Neural cell (in vitro differentiated cells): ENCODE measurements at regions not wholly inside any gene's neighbourhood (a gene's known extent, or its start where the extent isn't known, plus 50 kb on each side); places are given as distances from the start of the nearest gene placed in this dataset.

Source experiments
- CTCF ChIP-seq: fragments of 450-650 bp; IDR thresholded peaks from 2 replicates; pipeline ENCODE4 v1.5.1; 2014; ENCODE audit warnings: antibody characterized with exemption, mild to moderate bottlenecking, moderate library complexity; ENCODE audit not compliant: poor library complexity, severe bottlenecking
- EP300 ChIP-seq: fragments of 450-650 bp; conservative IDR thresholded peaks from 2 replicates; pipeline ENCODE4 v1.6.1; 2014; ENCODE audit warnings: antibody characterized with exemption, mild to moderate bottlenecking, moderate library complexity; ENCODE audit not compliant: poor library complexity, severe bottlenecking
- POLR2AphosphoS5 ChIP-seq: IDR thresholded peaks from 2 replicates; pipeline ENCODE4 v1.6.1; 2012
- TF ChIP-seq, protein P1 (sequence below): IDR thresholded peaks from 2 replicates; pipeline ENCODE4 v1.6.1; 2012; ENCODE audit warnings: borderline replicate concordance

DNA sequence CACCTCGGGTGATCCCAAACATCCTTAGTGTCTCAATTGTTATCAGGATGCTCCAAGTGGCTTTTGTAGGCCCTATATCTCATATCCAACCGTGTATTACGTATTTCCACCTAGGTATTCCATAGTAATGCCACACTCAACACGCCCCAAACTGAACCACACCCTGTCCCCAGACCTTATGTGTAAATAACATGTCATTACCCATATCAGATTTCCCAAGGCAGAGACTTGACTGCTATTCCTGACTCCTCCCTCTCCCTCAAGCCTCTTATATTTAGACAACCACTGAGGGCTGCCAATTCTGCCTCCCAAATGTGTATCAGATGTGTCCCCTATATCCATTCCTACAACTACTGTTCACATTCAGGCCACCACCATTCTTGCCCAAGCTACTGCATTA, 132.8 kb upstream of the NCAM1 start:
- TF ChIP-seq, protein P1, sequence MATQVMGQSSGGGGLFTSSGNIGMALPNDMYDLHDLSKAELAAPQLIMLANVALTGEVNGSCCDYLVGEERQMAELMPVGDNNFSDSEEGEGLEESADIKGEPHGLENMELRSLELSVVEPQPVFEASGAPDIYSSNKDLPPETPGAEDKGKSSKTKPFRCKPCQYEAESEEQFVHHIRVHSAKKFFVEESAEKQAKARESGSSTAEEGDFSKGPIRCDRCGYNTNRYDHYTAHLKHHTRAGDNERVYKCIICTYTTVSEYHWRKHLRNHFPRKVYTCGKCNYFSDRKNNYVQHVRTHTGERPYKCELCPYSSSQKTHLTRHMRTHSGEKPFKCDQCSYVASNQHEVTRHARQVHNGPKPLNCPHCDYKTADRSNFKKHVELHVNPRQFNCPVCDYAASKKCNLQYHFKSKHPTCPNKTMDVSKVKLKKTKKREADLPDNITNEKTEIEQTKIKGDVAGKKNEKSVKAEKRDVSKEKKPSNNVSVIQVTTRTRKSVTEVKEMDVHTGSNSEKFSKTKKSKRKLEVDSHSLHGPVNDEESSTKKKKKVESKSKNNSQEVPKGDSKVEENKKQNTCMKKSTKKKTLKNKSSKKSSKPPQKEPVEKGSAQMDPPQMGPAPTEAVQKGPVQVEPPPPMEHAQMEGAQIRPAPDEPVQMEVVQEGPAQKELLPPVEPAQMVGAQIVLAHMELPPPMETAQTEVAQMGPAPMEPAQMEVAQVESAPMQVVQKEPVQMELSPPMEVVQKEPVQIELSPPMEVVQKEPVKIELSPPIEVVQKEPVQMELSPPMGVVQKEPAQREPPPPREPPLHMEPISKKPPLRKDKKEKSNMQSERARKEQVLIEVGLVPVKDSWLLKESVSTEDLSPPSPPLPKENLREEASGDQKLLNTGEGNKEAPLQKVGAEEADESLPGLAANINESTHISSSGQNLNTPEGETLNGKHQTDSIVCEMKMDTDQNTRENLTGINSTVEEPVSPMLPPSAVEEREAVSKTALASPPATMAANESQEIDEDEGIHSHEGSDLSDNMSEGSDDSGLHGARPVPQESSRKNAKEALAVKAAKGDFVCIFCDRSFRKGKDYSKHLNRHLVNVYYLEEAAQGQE: no peak
- TF ChIP-seq CTCF: no peak
- no peak for TF ChIP-seq POLR2AphosphoS5
- no peak for TF ChIP-seq EP300
